Tibial nerve (tissue), 4 donors: ENCODE measurements at regions not wholly inside any gene's neighbourhood (a gene's known extent, or its start where the extent isn't known, plus 50 kb on each side); places are given as distances from the start of the nearest gene placed in this dataset.

Source experiments
- DNase-seq, 2 donors: peaks; one replicate each; pipeline ENCODE4 v3.0.0-alpha.2; 2019; ENCODE audit warnings: low spot score in 2 of 2
- H3K27ac ChIP-seq, 4 donors: fragments of 200-600 bp; sonication (generic) in 3 of 4; one replicate each; pipeline ENCODE4 v1.5.1; 2017 to 2019; ENCODE audit warnings: mild to moderate bottlenecking in 1 of 4
- H3K27me3 ChIP-seq, 2 donors: fragments of 200-600 bp; sonication (generic) in 1 of 2; one replicate each; pipeline versions ENCODE4 v1.5.1 to v1.6.0; 2017 to 2019
- H3K36me3 ChIP-seq, 3 donors: fragments of 200-600 bp; sonication (generic); one replicate each; pipeline ENCODE4 v1.5.1; 2018 to 2019
- H3K4me1 ChIP-seq, 4 donors: fragments of 200-600 bp; sonication (generic) in 3 of 4; one replicate each; pipeline ENCODE4 v1.5.1; 2017 to 2019
- H3K4me3 ChIP-seq, 4 donors: fragments of 200-600 bp; sonication (generic) in 3 of 4; one replicate each; pipeline ENCODE4 v1.5.1; 2017 to 2019; ENCODE audit warnings: mild to moderate bottlenecking in 1 of 4, moderate library complexity in 1 of 4
- H3K9me3 ChIP-seq, 4 donors: fragments of 200-600 bp; sonication (generic) in 3 of 4; one replicate each; pipeline ENCODE4 v1.5.1; 2017 to 2019
- EP300 ChIP-seq, 2 donors: sonication (generic); formaldehyde crosslinking; IDR thresholded peaks; one replicate each; pipeline ENCODE4 v1.6.1; 2017; ENCODE audit warnings: antibody characterized with exemption in 2 of 2, mild to moderate bottlenecking in 1 of 2
- POLR2A ChIP-seq, 2 donors: fragments of 450-650 bp; IDR thresholded peaks; one replicate each; pipeline ENCODE4 v1.6.1; 2017; ENCODE audit warnings: antibody characterized with exemption in 2 of 2, mild to moderate bottlenecking in 2 of 2, moderate library complexity in 2 of 2
- WGBS, 2 donors: methylation state at CpG; one replicate each; pipeline ENCODE4 v1.1.5; 2018; 5-methylcytosine and 5-hydroxymethylcytosine counted together
- TF ChIP-seq, protein P1 (sequence below), 5 experiments: fragments of 200-600 bp in 3 of 5; fragments of 450-650 bp in 2 of 5; sonication (generic) in 3 of 5; IDR thresholded peaks; one replicate each; pipeline ENCODE4 v1.5.1; 2016 to 2019; ENCODE audit warnings: antibody characterized with exemption in 5 of 5, mild to moderate bottlenecking in 3 of 5, moderate library complexity in 2 of 5

DNA sequence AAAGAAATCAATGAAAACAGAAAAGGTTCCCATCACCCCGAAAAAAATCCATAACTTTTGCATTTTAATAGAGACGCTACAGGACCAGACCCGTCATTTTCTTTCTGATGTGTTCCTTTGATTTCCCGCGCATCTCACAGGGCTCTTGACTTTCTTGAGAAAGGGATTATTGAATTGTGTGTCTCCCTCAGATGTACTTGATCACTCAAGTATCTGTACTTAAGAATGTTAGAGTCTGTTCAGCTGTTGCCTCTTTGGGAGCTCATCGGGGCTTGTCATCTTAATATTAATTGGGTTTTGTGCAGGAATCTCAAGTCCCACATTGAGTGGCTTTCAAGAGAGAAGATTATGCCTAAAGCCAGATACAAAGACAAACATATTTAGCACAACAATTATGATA, 606.4 kb upstream of the SALL1 start:
- Histone ChIP-seq H3K4me1 (peaks cover 0 to 5% (median 2%) of the 10 kb centered on the region in 4 donors), H3K9me3 (no peaks in the 10 kb centered on the region), H3K27ac (no peak overlapping the region), H3K27me3 (no peaks in the 10 kb centered on the region), H3K4me3 (no peak overlapping the region), H3K36me3 (no peaks in the 10 kb centered on the region)
- 92 to 94% methylated on average over 6 of the region's 6 CpGs for WGBS, 2 donors
- DNase-seq = no peak
- TF ChIP-seq EP300 (IDR thresholded peaks at IDR 0.05) = no peak
- TF ChIP-seq POLR2A (IDR thresholded peaks at IDR 0.05) = no peak
- TF ChIP-seq, protein P1, sequence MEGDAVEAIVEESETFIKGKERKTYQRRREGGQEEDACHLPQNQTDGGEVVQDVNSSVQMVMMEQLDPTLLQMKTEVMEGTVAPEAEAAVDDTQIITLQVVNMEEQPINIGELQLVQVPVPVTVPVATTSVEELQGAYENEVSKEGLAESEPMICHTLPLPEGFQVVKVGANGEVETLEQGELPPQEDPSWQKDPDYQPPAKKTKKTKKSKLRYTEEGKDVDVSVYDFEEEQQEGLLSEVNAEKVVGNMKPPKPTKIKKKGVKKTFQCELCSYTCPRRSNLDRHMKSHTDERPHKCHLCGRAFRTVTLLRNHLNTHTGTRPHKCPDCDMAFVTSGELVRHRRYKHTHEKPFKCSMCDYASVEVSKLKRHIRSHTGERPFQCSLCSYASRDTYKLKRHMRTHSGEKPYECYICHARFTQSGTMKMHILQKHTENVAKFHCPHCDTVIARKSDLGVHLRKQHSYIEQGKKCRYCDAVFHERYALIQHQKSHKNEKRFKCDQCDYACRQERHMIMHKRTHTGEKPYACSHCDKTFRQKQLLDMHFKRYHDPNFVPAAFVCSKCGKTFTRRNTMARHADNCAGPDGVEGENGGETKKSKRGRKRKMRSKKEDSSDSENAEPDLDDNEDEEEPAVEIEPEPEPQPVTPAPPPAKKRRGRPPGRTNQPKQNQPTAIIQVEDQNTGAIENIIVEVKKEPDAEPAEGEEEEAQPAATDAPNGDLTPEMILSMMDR (IDR thresholded peaks at IDR 0.05) = no peak

- Histone ChIP-seq H3K27me3 (no peaks in the 10 kb centered on the region), H3K9me3 (no peaks in the 10 kb centered on the region), H3K27ac (no peak overlapping the region), H3K4me1 (peaks cover 0 to 1% (median under 1%) of the 10 kb centered on the region in 4 donors), H3K4me3 (no peak overlapping the region), H3K36me3 (no peaks in the 10 kb centered on the region)
- no peak for DNase-seq
- TF ChIP-seq POLR2A (IDR thresholded peaks at IDR 0.05) = no peak
- no peak for TF ChIP-seq EP300 (IDR thresholded peaks at IDR 0.05)
- 93 to 97% methylated on average over 7 of the region's 7 CpGs for WGBS, 2 donors
These were observed 606.0 kb upstream of the SALL1 start for GRCh38 chr16:51757124-51757470.

DNA sequence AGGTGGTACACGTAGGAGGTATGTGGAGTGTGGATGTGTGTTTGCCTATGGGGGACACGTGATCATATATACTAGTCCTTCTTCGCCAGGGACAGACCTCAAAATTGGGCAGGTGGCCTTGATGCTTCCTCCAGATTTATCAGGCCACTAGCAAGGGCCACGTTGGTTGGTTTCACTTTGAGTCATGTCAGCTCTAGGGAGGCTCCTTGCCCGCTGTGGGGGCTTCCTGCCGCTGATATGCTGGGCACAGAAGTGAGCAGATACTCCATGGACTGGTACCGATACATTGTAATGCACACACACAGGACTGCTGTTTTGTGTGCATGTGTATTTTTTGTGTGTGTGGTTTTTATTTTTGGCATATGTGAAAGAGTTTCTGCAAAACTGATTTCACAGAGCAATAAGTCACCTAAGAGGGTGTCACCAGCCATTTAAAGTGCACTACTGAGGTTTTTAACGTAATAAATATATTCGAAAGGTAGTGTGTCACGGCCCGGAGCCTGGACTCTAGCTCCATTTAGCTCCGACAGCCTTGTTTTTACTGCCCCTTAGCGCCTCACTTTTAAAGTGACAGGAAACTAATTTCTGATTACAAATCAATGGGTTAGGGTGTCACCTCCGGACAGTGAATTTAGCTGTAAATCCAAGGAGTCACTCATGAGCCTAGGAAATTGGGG, 605.5 kb upstream of the SALL1 start:
- no peaks in the 10 kb centered on the region for H3K9me3 ChIP-seq
- WGBS, 2 donors = 61 to 68% methylated on average over 14 of the region's 14 CpGs

GRCh38 chr16:51755577-51756355, 604.7 kb upstream of the SALL1 start:
- Histone ChIP-seq H3K4me3 (no peak overlapping the region), H3K27ac (no peak overlapping the region), H3K4me1 (no peaks in the 10 kb centered on the region), H3K9me3 (no peaks in the 10 kb centered on the region), H3K36me3 (no peaks in the 10 kb centered on the region), H3K27me3 (no peaks in the 10 kb centered on the region)
- no peak for DNase-seq
- WGBS, 2 donors = 76 to 79% methylated on average over 4 of the region's 4 CpGs
- TF ChIP-seq, protein P1 (IDR thresholded peaks at IDR 0.05) = no peak
- TF ChIP-seq POLR2A (IDR thresholded peaks at IDR 0.05) = no peak
- TF ChIP-seq EP300 (IDR thresholded peaks at IDR 0.05) = no peak

More for the DNA sequence above, 605.5 kb upstream of the SALL1 start:
- TF ChIP-seq EP300 (IDR thresholded peaks at IDR 0.05) = no peak
- TF ChIP-seq, protein P1 (IDR thresholded peaks at IDR 0.05) = no peak
- no peak overlapping the region for H3K4me3 ChIP-seq
- DNase-seq = no peak
- no peaks in the 10 kb centered on the region for H3K36me3 ChIP-seq
- H3K27ac ChIP-seq = no peak overlapping the region
- H3K27me3 ChIP-seq = no peaks in the 10 kb centered on the region
- no peaks in the 10 kb centered on the region for H3K4me1 ChIP-seq

- 51 to 59% methylated on average over 12 of the region's 12 CpGs for WGBS, 2 donors
- no peaks in the 10 kb centered on the region for H3K27me3 ChIP-seq
- H3K9me3 ChIP-seq = no peaks in the 10 kb centered on the region
- no peaks in the 10 kb centered on the region for H3K4me1 ChIP-seq
- no peak overlapping the region for H3K4me3 ChIP-seq
- no peak overlapping the region for H3K27ac ChIP-seq
- DNase-seq = no peak
- H3K36me3 ChIP-seq = no peaks in the 10 kb centered on the region
- TF ChIP-seq EP300 (IDR thresholded peaks at IDR 0.05) = no peak
These were observed 604.0 kb upstream of the SALL1 start for GRCh38 chr16:51755039-51755501.

DNA sequence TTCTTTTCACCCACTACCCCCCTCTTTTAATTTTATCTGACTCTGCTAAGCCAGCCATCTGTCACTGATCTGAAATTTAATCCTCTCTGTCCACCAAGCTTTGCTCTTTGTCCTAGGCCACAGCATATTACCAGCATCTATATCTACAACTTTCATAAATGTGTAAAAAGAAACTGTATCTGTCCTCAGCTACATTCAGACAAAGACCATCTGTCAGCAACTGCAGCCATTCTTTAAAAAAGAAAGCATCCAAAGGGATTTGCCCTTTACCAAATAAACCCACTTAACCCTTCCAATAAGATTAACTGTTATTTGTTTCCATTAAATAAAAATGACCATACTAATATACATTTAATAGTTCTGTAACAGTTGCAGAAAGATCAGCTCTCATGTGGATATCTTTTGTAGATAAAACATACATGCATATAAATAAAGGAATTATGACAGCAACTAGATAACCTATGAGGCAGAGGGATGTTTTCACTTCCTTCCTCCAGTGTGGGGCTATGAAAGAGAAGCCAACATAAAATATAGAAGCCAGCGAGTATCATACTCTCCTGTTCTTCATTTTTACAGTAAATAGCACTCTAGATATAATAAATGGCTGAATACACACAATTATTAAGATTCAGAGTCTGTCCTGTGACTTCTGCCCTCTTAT, 602.5 kb upstream of the SALL1 start:
- H3K27me3 ChIP-seq = no peaks in the 10 kb centered on the region
- WGBS, 2 donors = 42 to 63% methylated on average over 1 of the region's 1 CpG
- H3K4me3 ChIP-seq = no peak overlapping the region
- TF ChIP-seq POLR2A (IDR thresholded peaks at IDR 0.05) (no peak), EP300 (IDR thresholded peaks at IDR 0.05) (no peak)
- TF ChIP-seq, protein P1 (IDR thresholded peaks at IDR 0.05) = no peak
- no peak overlapping the region for H3K27ac ChIP-seq
- no peaks in the 10 kb centered on the region for H3K36me3 ChIP-seq
- no peaks in the 10 kb centered on the region for H3K9me3 ChIP-seq
- H3K4me1 ChIP-seq = no peaks in the 10 kb centered on the region
- DNase-seq = no peak
